HG02642 (cell line): ENCODE measurements at regions not wholly inside any gene's neighbourhood (a gene's known extent, or its start where the extent isn't known, plus 50 kb on each side); places are given as distances from the start of the nearest gene placed in this dataset.
A peak's percentile ranks its signal among the peaks of the same experiment; 100 is the strongest.
"Not testable (repeated sequence)": the region's sequence is repeated elsewhere in the genome, so short reads cannot be mapped to it uniquely, and the experiment has no call there.

Experiments used
- ATAC-seq: cut with Tn5 transposase; IDR thresholded peaks from one replicate; pipeline ENCODE4 v1.9.1; 2021; ENCODE audit warnings: mild to moderate bottlenecking; ENCODE audit not compliant: unreplicated experiment, poor library complexity

DNA sequence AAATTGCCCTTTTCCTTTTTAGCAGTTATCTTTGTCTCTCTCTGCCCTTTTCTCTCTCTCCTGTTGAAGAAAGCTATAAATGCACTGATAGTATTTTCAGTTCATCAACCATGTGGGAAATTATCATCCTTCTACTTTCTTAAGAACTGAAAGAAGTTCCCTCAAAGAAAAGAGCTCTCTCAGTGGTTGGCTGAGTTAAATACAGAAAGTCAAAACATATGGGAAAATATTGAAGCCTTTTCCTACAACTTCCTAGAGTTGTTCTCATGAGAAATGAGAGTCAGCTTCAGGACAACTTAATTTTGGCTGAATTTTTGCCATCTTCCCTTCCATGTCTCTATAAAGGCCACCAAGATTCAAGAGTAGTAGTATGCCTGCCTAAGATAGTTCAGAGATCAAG is 96.7 kb downstream of the NFKBIZ start:
- ATAC-seq: no peak

DNA sequence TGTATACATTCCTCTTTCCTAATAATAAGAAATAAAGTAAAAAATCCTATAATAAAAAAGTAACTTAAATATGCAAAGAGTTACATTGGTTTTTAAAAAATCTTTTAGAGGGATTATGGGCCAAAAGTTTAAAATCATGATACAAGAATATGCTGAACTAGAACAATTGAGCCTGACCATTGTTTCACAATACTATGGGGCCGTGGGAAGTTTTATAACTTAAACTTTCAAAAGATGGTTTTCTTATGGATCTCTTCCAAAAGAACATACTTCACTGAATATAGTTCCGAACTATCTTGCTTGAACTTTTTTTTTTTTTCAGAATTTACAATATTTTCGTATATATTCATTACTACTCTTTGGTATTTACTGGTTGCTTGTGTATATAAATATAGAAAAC is 97.6 kb downstream of the NFKBIZ start:
- no peak for ATAC-seq

DNA sequence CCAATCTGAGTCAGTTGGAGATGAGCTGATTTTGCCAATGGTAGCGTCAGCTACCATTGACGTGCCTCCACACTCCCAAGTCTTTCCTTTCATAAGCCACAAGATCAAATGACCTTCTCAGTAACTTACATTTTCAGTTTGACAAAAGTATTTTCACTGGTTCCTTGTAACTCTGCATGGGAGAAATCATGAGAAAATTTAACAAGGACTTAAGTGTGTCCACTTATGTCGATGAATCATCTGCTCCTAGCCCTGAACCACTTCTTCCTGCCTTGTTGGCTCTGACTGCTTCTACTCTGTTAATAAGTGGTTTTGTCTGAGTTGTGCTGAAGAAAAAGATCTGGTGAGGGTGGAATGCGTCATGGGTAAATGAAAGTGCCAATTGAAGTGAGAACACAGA is 101.2 kb downstream of the NFKBIZ start:
- peak; percentile 80 for ATAC-seq

DNA sequence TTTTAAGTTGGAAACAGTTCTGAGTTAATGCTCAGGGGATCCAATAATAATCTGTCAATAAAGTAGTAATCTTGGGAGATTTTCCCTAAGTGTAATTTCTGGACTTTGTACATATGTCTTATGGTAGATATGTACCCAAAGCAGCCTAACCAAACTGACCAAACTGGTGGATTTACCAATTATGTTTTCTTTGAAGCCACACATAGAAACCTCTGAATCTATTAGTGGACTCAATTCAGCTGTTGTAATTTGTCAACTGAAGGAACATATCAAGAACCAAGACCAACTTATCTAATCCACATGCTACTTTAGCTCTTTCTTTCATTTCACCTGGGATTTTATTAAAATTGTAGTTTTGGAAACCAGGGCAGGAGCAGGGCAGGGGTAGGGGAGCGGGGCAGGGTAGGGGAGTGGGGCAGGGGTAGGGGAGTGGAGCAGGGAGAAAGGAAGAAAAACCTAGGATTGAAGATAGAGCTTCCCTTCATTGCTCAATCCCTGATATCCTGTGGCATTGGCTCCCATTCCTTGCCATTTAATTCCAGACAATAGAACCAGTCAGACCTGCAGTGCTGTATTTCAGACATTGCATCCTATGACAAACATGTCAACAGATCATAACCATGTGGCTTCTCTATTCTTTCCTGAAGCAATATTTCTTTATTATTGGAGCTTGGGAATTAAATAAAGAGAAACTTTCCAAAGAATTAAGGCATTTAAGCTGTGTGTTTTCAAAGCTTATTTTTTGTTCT is 101.8 kb downstream of the NFKBIZ start:
- ATAC-seq: no peak

DNA sequence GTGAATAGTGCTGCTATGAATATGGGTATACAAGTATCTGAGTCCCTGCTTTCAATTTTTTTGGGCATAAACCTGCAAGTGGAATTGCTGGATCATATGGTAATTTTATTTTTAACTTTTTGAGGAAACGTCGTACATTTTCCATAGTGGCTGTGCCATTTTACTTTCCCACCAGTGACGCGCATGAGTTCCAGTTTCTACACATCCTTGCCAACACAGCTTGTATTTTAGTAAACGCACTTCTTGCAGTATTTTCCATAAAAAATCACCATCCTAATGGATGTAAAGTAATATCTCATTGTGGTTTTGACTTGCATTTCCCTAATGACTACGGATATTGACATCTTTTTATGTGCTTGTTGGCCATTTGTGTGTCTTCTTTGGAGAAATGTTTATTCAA is 105.0 kb downstream of the NFKBIZ start:
- no peak for ATAC-seq

DNA sequence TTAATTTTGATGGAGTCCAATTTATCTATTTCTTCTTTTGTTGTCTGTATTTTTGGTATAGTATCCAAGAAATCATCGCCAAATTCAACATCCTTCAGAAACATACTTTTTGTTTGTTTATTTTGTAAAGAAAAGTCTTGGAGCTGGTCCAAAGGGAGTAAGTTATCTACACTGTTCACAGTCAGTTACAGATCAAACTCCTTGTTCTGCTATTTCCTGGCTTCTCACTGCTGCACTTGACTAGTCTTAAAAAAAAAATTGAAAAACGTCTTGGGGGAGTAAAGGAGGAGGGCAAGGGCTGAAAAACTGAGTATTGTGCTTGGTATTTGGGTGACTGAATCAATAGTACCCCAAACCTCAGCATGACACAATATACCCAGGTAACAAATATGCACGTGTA is 105.6 kb downstream of the NFKBIZ start:
- no peak for ATAC-seq

DNA sequence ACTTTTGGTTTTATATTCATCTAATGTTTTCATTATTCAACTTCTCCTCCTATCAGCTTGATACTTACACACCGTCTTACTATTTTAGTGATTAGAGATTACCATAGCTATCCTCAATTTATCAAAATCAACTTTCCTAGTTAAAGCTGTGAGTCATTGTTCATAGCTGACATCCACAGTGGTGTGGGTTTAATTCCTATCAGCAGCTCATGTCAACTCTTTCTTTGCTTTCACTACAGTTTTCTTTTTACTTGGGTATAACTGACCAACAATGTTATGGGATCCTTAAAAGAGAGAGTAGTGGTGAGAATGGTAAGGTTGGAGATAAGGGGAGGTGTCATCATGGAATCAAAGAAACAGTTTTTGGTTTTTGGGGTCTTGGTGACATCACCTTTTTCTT is 112.7 kb downstream of the NFKBIZ start:
- ATAC-seq: no peak

DNA sequence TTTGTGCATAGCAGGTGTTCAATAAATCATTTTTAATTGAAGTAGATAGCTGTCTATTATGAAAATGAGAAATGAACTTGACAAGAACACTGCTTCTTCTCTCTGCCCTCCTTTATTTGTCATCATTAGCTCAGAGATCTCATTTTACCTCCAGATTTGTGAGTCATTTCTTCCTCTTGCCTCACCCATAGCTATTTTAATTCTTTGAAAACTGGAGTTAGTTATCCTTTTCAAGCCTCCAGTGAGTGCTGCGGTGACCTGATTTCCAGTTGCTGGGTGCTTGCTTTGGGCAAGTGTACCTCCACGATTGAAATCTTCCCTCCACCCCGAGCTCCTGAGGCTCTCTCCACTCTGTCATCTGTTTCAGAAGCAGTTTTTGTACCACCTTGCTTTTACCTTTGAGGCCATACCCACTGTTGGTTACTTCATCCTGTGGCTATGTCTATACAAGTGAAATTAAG is 114.6 kb downstream of the NFKBIZ start:
- no peak for ATAC-seq

DNA sequence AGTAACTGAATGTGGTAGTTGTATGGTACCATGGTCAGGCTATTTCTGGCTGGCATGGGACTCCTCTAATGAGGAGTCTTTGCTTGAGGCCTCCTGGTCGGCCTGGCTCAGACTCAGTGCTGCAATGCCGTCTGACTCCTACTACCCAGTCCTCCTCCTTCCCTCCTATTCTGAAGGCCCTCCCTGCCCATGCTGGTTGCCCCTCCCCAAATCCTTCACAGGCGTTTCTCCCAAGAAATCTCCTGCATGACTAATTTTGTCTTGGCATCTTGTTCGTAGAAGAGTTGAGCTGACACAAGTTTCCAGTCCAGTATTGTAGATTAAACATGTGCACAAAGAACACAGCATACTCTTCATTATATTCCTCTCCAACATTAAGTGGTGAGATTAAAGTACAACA is 115.5 kb downstream of the NFKBIZ start:
- ATAC-seq: no peak

DNA sequence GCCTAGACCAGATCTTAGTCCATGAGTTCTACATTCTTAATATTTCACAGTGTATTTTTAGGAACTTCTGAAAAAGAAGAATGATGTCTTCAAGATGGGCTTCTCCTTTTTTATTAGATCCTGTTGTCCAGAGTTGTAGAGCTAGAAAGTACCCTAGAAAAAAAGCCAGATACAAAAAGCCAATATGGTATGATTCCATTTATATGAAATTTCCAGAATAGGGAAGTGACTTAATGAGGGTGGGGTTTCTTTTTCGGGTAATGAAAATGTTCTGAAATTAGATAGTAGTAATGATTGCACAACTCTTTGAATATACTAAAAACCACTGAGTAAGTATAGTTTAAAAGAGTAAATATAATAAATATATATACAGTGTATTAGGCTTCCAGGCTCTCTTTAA is 116.9 kb downstream of the NFKBIZ start:
- ATAC-seq: no peak

DNA sequence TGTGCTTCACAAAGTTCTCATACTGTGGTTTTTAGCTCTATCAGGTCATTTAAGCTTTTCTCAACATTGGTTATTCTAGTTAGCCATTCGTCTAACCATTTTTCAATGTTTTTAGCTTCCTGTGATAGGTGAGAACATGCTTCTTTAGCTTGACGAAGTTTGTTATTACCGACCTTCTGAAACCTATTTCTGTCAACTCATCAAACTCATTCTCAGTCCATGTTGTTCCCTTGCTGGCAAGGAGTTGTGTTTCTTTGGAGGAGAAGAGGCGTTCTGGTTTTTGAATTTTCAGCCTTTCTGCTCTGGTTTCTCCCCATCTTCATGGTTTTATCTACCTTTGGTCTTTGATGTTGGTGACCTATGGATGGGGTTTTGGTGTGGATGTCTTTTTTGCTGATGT is 120.9 kb downstream of the NFKBIZ start:
- ATAC-seq: no peak

DNA sequence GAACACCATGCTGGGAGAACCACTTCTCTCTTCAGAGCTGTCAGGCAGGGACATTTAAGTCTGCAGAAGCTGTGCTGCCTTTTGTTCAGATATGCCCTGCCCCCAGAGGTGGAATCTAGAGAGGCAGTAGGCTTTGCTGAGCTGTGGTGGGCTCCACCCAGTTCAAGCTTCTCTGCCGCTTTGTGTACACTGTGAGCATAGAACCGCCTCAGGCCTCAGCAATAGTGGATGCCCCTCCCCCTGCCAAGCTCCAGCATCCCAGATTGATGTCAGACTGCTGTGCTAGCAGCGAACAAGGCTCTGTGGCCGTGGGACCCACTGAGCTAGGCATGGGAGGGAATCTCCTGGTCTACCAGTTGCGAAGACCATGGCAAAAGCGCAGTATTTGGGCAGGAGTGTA is 121.6 kb downstream of the NFKBIZ start:
- no peak for ATAC-seq

DNA sequence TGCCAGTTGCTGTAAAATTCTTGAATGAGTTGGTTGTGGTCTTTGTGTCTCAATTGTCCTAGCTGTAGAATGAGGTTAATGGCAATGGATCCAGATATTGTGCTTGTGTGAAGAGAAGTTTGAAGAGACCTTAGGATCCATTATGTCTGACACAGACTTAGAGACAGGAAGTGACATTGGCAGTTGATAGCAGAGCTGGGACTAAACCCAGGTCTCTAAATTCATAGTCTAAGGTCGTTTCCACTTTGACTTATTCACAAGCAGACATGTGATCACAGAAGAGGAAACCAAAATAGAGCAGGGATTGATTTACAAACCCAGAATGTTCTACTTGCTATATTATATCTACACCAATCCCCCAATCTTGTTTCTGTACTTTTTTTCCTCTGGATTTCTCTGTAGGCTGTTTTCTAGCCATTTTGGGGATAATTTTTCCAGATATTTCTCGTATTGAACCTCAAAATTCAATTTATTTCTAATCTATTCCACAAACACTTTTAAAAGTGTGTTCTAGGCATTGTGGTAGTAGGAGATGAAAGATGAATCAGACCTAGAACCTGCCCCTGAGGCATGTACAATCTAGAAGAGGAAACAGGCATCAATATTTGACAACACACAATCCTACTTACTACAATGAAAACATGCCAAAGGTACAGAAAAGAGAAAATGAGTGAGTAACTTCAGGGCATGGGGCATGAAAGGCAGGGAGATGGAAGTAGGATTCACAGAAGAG is 123.3 kb downstream of the NFKBIZ start:
- no peak for ATAC-seq

DNA sequence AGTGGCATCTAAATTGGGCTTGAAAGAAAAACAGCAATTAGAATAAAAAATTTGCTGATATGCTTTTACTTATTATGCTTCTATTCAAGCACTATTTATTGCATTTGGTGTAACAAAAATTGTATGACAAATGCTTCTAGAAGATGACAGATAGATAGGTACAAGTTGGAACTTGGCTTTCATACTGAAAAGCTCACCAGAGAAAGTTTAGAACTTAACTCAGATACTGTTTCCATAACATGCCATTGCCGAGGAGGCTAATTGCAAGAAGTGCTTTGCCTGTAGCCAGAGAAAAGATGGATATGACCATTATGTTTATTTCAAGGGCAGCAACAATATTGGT is 123.8 kb downstream of the NFKBIZ start:
- ATAC-seq: no peak

DNA sequence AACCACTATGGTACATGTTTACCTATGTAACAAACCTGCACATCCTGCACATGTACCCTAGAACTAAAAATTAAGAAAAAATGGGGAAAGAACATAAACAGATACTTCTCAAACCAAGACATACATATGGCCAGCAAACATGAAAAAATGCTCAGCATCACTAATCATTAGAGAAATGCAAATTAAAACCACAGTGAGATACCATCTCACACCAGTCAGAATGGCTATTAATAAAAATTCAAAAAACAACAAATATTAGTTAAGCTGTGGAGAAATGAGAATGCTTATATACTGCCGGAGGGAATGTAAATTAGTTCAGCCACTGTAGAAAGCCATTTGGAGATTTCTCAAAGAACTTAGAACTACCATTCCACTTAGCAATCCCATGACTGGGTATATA is 126.1 kb downstream of the NFKBIZ start:
- not testable (repeated sequence) for ATAC-seq

DNA sequence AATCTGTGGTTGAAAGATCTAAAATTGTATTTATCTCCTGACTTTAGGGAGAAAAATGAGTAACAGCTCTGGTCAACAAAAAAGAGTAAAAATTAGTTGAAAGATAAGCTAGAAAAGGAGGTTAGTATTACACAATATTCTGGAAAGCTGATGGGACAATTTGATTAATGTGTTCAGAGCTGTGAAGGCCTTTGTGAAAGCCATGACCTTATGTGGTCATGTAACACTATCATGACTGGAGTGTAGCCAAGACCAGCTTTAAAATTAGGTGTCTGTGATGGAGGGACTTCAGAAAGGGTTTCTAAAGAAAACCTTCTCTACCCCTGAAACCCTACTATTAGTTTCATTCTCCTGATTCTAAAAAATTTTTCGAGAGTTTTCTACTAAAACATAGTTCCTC is 127.2 kb downstream of the NFKBIZ start:
- peak; percentile 88 for ATAC-seq

DNA sequence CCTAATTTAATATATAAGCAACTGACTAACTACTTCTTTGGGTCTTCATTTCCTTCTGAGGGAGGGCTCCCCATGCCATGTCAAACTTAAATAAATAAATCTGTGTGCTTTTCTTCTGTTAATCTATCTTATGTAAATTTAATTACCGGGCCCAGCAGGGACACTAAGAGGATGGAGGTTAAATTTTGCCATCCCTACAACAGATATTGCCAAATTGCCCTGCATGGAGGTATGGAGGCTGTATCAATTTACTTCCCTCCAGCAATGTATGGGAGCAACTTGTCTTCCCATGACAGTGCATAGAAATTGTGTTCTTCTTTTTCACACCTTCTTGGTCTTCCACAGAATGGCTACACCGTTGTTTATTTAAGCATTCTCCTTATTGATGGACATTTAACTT is 129.0 kb downstream of the NFKBIZ start:
- no peak for ATAC-seq

DNA sequence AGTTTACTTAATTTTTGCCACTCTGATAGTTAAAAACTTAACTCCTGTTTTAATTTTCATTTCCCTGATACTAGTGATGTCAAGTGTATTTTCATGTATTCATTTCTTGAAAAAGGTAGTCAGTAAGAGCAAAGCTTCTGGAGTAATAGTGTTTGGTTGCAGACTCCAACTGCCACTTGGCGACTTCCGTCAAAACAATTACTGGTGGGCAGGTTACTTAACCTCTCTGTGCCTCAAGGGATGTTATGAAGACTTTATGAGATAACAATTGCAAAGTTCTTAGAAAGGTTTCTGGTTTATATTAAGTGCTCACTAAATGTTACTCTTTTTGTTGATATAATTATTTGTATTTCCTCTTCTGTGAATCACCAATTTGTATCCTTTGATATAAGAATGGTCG is 129.7 kb downstream of the NFKBIZ start:
- no peak for ATAC-seq

DNA sequence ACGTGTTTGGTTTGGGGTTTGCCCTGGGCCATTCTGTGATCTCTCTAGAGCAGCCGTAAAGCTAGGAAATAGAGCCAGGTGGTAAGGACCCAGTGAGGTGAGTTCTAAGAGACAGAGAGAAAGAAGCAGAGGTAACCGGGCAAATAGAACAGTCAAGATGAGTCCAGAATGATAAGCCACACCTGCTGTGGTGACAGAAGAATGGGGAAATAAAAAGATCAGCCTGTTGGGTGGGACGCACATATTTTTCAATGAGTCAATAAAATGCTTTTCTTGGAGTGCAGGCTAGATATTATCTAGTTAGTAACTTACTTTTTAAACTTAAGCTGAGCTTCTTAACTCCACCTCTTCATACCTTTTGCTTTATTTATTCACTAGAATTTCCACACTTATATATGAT is 135.0 kb downstream of the NFKBIZ start:
- ATAC-seq: no peak

DNA sequence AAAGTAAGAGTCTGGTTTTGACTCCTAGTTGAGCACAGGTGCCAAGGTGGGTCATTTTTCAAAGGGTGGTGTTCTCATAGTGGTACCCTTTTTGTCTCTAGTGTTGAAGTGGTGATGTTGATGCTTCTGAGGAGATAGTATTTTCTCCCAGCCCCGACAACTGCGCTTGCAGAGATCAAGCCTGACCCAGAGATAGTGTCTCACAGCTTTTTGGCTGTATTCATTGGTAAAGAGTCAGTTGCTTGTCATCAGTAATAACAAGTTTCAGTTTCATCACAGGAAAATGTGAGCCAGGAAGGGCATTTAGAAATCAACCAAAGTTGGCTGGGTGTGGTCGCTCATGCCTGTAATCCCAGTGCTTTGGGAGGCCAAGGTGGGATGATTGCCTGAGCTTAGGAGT is 139.3 kb downstream of the NFKBIZ start:
- peak; percentile 30 for ATAC-seq

DNA sequence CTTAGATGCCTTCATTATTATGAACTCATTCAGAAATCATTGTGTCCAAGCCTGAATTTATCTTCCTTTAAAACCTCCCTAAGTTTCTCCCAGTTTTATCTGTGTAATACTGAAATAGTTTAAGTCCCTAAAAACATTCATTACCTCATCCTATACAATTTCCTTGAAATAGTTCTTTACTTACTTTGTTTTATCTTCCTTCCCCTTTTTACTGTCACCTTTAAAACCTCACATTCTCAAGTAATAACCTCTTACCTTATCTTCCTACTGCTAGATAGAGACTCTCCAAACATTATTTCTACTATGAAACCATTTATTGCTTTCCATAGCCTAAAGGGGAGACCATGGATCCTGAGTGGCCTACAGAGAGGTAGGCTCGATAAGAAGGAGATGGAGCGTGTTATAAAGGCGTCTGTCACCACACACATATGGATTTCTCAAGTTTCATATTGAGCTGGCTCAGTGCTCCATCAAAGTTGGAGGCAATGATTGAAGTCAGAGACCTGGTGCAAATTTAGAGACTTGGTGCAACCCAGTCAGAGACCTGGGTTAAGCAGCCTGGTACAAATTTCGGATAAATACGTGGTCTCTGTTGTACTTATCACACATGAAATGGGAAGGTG is 140.4 kb downstream of the NFKBIZ start:
- no peak for ATAC-seq

DNA sequence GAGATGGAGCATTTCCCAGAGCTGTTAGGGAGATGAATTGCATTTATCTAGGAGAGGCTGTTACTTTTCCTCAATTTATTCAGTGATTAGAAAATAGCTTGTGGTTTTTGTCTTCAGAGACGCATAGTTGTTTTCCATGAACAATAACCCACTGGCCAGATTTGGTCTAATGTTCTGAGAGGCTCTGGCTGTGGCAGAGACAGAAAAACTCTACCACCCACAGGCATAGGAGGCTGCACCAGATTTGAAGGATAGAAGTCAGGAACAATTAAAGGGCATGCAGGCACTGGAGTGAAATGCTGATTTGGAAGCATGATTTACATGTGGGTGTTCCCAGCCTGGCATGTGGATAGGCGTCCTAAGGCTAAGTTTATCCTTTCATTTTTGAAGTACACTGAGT is 143.5 kb downstream of the NFKBIZ start:
- no peak for ATAC-seq
